Mesothelial cell of epicardium (in vitro differentiated cells): ENCODE measurements at regions not wholly inside any gene's neighbourhood (a gene's known extent, or its start where the extent isn't known, plus 50 kb on each side); places are given as distances from the start of the nearest gene placed in this dataset.

Source experiments
- DNase-seq, 2 experiments: peaks; one replicate each; pipeline ENCODE4 v3.0.0; 2021; ENCODE audit warnings: low spot score in 2 of 2; ENCODE audit not compliant: unreplicated experiment in 2 of 2
- H3K27ac Mint-ChIP-seq: 2 replicates; pipeline ENCODE4 v1.8.0; 2021; ENCODE audit warnings: mixed read lengths
- H3K27me3 Mint-ChIP-seq: 2 replicates; pipeline ENCODE4 v1.8.0; 2021; ENCODE audit warnings: low read depth, mixed read lengths
- H3K36me3 Mint-ChIP-seq: 2 replicates; pipeline ENCODE4 v1.8.0; 2021; ENCODE audit warnings: mixed read lengths
- H3K4me1 Mint-ChIP-seq: 2 replicates; pipeline ENCODE4 v1.8.0; 2021; ENCODE audit warnings: mixed read lengths
- H3K4me3 Mint-ChIP-seq: 2 replicates; pipeline ENCODE4 v1.8.0; 2021; ENCODE audit warnings: mild to moderate bottlenecking, moderate library complexity, mixed read lengths
- H3K9me3 Mint-ChIP-seq: 2 replicates; pipeline ENCODE4 v1.8.0; 2021; ENCODE audit warnings: mixed read lengths
- TF ChIP-seq, protein P1 (sequence below): fragments of 200-600 bp; sonication (generic); IDR thresholded peaks from one replicate; pipeline ENCODE4 v1.5.0; 2021; ENCODE audit warnings: antibody characterized with exemption; ENCODE audit not compliant: unreplicated experiment

DNA sequence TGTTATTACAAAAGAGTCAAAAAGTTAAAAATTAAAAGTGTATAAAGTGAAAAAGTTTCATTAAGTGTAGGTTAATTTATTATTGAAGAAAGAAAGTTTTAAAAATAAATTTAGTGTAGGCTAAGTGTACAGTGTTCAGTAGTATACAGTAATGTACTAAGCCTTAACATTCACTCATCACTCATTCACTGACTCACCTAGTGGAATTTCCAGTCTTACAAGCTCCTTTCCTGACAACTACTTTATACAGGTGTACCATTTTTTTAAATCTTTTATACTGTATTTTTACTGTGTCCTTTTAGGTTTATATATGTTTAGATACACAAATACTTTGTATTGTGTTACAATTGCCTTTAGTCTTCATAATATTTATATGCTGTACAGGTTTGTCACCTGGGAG, 530.2 kb upstream of the FAM174A start:
- H3K9me3 Mint-ChIP-seq = peaks cover 7% of the 10 kb centered on the region
- H3K27ac Mint-ChIP-seq = no peak overlapping the region
- peaks cover 2% of the 10 kb centered on the region for H3K4me1 Mint-ChIP-seq
- H3K27me3 Mint-ChIP-seq = no peaks in the 10 kb centered on the region
- no peaks in the 10 kb centered on the region for H3K36me3 Mint-ChIP-seq
- DNase-seq = no peak
- no peak overlapping the region for H3K4me3 Mint-ChIP-seq
- TF ChIP-seq, protein P1, sequence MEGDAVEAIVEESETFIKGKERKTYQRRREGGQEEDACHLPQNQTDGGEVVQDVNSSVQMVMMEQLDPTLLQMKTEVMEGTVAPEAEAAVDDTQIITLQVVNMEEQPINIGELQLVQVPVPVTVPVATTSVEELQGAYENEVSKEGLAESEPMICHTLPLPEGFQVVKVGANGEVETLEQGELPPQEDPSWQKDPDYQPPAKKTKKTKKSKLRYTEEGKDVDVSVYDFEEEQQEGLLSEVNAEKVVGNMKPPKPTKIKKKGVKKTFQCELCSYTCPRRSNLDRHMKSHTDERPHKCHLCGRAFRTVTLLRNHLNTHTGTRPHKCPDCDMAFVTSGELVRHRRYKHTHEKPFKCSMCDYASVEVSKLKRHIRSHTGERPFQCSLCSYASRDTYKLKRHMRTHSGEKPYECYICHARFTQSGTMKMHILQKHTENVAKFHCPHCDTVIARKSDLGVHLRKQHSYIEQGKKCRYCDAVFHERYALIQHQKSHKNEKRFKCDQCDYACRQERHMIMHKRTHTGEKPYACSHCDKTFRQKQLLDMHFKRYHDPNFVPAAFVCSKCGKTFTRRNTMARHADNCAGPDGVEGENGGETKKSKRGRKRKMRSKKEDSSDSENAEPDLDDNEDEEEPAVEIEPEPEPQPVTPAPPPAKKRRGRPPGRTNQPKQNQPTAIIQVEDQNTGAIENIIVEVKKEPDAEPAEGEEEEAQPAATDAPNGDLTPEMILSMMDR = no peak

DNA sequence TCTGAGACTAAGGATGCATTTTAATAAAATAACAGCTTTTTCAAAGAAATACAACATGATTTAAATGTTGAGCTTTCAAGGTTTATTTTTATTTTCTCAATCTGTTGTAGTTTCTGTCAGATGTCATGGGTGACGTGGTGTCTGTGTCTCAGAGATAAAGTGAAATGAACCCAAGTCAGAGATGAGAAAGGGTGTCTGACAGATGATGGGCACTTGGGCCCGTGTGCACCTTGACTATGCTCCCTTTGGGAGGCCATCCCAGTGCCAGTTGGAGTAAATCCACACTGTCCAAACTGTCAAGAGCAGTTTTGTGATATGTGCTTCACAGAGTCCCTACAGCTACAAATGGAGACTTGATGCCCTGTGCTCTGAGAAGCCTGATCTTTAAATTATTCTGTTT, 536.9 kb upstream of the FAM174A start:
- DNase-seq = no peak
- TF ChIP-seq, protein P1 = no peak
- Mint-ChIP-seq H3K9me3 (peaks cover 4% of the 10 kb centered on the region), H3K4me1 (no peaks in the 10 kb centered on the region), H3K27ac (no peak overlapping the region), H3K4me3 (no peak overlapping the region), H3K36me3 (no peaks in the 10 kb centered on the region), H3K27me3 (peaks cover 19% of the 10 kb centered on the region)

DNA sequence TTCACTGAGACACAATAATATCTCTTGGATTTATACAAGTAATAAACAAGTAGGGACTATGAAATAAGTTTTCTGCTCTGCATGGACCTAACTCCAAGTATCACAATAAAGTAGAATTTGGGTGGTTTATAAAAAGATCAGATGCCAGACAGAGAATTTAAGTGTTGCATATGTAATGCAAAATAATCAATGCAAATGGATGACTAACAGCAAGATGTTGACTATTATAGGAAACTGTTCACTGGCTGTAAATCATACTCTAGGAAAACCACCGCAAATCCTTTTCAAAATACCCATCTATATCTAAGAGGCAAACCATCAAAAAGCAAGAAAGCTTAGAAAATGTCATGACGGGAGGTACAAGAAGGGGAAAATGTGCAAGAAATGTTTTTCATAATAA, 539.8 kb upstream of the FAM174A start:
- Mint-ChIP-seq H3K4me3 (no peak overlapping the region), H3K36me3 (no peaks in the 10 kb centered on the region)
- TF ChIP-seq, protein P1 = no peak

DNA sequence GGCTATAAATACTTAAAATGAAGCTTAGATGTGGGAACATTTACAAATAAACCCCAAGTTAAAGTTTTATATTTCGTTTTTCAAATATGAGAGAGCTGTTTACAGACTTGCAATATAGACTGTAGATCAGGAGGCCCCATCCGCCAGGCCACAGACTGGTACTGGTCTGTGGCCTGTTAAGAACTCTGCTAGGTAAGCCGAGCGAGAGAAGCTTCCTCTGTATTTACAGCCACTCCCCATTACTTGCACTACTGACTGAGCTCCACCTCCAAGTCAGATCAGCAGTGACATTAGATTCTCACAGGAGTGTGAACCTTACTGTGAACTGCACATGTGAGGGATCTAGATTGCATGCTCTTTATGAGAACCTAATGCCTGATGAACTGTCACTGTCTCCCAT, 561.4 kb upstream of the FAM174A start:
- Mint-ChIP-seq H3K4me3 (no peak overlapping the region), H3K9me3 (no peaks in the 10 kb centered on the region), H3K4me1 (peaks cover 3% of the 10 kb centered on the region), H3K27ac (no peak overlapping the region), H3K36me3 (no peaks in the 10 kb centered on the region), H3K27me3 (peaks cover 8% of the 10 kb centered on the region)
- TF ChIP-seq, protein P1 = no peak
- no peak for DNase-seq

More for the DNA sequence above, 539.8 kb upstream of the FAM174A start:
- DNase-seq = no peak
- Mint-ChIP-seq H3K4me1 (no peaks in the 10 kb centered on the region), H3K27me3 (peaks cover 21% of the 10 kb centered on the region), H3K9me3 (no peaks in the 10 kb centered on the region), H3K27ac (no peak overlapping the region)

DNA sequence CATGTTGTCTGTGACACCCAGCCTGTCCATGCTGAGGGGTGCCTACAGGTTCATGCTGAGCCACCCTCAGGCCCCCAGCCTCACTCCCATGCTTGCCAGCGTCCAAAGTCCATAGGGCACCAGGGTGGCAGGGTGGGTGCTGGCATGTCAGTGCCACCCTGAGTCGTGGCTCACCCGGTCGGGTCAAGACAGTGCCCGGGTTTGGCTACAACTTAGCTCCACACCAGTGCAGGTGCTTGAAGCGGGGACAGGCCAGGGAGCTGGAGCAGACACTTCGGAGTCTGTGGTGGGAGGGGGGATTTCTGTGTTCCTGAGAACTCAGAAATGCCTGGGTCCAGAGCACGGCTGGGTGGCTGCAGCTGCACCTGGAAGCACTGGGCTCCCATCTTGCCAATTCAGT, 579.2 kb upstream of the FAM174A start:
- DNase-seq = no peak
- H3K27ac Mint-ChIP-seq = no peak overlapping the region
- no peak overlapping the region for H3K4me3 Mint-ChIP-seq
- no peaks in the 10 kb centered on the region for H3K36me3 Mint-ChIP-seq
- TF ChIP-seq, protein P1 = no peak
- no peaks in the 10 kb centered on the region for H3K9me3 Mint-ChIP-seq
- no peaks in the 10 kb centered on the region for H3K4me1 Mint-ChIP-seq
- peaks cover 10% of the 10 kb centered on the region for H3K27me3 Mint-ChIP-seq

DNA sequence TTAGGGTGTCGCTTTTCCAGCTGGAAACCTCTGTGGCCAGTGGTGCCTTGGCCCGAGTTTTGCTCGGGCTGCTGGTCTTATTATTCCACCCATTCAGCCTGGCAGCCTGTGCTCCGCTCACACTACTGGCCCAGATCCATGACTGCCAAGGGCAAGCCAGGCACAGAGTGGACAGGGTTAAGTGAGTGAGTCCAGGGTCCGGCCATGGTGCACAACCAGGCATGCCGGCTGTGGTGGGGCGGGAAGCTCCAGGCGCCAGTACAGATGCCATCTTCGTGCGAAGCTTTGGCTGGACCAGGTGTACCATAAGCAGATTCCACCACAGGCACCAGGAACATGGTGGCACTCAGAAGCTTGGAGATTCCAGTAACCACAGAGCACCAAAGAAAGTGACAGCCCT, 580.2 kb upstream of the FAM174A start:
- peaks cover 1% of the 10 kb centered on the region for H3K27me3 Mint-ChIP-seq
- no peaks in the 10 kb centered on the region for H3K9me3 Mint-ChIP-seq
- H3K27ac Mint-ChIP-seq = no peak overlapping the region
- H3K4me3 Mint-ChIP-seq = no peak overlapping the region
- H3K4me1 Mint-ChIP-seq = no peaks in the 10 kb centered on the region
- no peaks in the 10 kb centered on the region for H3K36me3 Mint-ChIP-seq
- DNase-seq = no peak
- TF ChIP-seq, protein P1 = no peak
